GM18870 (cell line): ENCODE measurements at regions not wholly inside any gene's neighbourhood (a gene's known extent, or its start where the extent isn't known, plus 50 kb on each side); places are given as distances from the start of the nearest gene placed in this dataset.
"Not testable (repeated sequence)": the region's sequence is repeated elsewhere in the genome, so short reads cannot be mapped to it uniquely, and the experiment has no call there.

Source experiments
- ATAC-seq: cut with Tn5 transposase; IDR thresholded peaks from one replicate; pipeline ENCODE4 v1.9.1; 2021; ENCODE audit warnings: moderate library complexity; ENCODE audit not compliant: unreplicated experiment

DNA sequence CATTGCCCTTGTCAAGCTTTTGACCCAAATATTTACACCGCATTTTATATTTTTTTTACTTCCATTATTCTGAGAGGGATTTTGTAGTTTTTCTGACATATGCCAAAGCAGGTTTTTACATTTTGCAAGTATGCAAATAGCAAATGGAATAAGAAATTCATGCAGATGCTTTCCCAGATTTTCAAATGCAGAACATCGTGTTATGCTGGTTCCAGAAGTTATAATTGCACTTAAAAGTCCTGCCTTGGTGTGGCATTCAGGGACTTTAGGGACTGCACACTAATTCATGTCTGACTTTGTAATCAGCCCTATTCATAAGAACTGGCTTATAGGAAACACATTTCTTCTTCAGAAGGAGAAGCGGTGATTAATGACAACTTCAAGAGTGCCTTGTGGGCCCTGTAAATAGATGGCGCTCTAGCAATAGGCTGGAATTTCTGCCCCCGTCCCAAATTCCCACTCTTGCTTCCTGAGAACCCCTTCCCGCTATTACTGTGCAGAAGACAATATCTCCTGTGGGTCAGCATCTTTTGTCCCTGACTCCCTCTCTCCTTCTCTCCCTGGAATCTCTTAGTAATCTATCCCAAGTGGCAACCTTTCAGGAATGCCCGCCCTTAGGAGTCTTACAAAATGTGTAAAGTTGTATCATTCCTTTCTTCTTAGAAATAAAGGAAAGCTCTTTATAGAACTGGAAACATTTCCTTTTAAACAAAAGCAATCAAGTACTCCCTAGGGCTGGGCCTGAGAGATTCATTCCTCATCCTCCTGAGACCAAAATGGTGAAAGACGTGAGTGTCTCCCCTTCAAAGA lies 264.0 kb downstream of the INHBA start:
- ATAC-seq = no peak

DNA sequence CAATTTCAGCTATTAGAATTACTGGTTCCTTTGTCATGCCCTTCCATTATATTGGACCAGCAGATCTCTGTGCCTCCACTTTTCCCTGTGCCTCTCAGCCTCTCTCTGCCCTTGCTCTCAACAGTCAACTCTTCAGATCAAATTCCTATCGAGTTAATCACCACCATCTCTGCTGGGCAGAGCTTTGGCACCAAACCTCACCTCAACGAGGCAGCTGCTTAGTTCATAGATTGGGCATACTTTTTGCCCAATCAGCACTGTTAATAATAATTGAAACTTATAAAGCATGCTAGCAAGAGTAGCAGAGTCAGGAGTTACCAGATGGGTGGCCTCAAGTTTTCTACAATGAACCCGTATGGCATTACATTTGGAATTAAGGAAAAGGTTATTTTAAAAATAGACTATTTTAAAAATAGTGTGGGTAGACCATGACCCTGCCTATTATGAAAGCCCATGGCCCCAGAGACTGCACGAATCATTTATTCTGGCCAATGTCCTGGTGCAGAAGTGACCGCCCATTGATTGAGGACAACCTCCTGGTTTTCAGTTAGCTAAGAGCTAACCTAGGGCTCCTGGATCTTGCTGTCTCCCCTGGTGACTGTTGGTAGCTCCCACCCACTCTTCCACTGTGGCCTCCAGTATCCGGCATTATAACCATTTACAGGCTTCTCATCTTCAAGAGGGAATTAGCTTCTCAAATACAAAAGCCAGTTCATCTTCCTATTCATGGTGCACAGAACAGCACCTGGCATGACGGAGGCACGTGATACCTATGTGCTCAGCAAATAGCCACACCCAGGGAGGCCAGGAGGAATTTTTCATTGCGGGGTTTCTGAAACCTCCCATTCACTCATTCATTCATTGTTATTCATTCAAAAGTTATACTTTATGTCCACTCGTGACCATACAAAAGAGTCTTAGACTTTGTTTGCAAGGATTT lies 265.4 kb downstream of the INHBA start:
- ATAC-seq = no peak

DNA sequence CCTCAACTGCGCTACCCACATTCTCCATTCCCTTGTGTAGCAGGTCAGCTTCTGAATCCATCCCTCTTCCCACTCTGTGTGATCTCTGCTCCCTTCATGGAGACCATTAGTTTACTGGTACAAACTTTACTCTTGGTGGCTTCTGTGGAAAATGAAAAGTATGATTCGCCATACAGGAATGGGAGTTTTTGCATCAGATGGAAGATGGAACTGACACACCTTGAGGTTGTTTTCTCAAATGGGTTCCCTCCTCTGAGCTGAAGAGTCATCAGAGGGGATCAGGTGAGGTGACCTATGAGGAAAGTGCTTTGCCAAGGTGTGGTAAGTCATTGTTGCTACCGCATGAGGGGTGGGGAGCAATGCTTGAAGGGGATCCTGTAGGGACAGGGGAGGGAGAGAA lies 266.8 kb downstream of the INHBA start:
- no peak for ATAC-seq

DNA sequence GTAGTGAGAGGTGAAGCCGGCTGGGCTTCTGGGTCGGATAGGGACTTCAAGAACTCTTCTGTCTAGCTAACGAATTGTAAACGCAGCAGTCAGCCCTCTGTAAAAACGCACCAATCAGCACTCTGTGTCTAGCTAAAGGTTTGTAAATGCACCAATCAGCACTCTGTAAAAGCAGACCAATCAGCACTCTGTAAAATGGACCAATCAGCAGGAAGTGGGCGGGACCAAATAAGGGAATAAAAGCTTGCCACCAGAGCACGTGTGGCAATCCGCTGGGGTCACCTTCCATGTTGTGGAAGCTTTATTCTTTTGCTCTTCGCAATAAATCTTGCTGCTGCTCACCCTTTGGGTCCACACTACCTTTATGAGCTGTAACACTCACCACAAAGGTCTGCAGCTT lies 267.9 kb downstream of the INHBA start:
- ATAC-seq = not testable (repeated sequence)

DNA sequence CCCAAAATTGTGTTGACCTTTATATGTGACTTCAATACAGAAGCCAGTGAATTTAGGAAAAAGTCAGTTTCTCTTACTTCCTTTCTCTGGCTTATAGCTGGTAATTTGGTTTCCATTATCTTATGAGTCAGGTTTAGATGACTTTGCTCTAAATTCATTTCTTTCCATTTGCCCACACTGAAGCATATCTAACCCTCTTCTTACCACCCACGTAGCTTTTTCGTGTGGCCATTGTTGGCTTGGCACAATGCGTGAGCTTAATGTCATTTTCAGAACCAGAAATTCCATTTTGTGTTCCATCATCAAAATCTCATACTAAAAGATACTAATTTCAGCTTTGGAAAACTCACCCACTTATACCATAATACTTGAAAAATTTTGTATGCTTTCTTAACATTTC lies 271.2 kb downstream of the INHBA start:
- no peak for ATAC-seq

DNA sequence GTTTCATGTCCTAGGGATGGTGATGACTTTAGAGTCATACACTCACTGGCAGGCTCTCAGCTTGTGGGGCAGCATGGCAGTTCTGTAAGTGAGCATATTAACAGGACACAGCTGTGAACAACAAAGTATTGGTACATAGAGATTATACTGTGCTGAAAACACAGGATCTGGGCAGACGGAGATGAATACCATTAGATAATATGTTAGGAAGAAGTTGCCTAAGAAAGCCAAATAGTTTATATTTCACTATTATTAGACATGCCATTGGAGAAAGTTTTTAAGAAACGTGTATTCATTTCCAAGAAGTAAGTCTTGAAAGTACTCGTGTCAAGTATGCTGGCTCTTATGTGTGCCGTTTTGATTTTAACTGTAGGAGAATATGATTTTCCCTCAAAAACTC lies 274.5 kb downstream of the INHBA start:
- ATAC-seq = no peak

DNA sequence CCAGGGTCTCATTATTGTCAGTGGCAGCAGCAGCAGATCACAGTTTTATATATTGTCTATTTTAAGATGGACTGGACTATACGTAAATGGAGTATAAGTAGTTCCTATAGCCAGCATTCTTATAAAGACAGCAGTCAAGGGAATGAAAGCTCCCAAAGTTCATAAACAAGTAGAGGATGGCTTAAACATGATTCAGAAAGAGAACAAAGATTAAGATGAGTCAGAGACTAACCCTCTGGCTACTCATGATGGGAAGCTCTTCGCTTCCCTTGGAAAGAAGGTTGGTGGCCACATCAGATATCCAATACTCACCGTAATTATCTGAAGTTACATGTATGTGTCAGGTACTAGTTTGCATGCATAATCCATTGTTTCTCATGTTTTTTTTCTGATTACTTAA lies 277.0 kb downstream of the INHBA start:
- ATAC-seq = no peak

DNA sequence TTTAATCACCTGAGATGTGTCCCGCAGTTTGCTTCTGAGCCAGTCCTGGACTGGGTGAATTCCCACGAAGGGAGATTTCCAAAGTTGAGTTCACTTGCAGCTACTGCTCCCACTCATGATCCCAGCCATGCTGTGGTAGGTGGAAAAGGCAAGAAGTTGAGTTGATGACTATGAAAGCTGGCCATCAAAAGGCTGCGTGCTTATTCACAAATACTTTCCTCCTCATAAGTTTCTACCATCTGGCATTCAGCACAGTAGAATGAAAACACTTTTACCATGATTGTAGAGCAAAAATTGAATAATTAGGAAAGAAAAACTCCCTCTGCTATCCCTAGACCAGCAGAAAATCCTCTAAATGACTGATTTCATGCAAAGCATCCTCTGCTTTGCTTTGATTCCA lies 281.8 kb downstream of the INHBA start:
- no peak for ATAC-seq

DNA sequence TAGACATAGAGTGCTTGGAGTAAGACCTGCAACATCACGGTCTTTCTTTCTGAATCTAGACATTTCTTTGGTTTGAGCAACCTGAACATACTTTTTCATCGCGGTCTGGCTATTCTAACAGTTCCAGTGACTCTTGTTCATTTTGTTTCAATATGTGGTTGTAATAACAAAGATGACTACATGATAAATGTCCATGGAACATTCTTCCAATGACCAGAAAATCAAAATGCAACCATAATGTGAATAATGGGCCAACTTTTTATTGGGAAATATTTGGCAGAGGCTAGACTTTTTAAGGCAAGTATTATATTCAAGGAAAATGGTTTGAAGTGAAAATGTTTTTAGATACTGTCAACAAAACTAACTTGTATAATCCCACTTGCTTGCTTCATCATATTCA lies 282.5 kb downstream of the INHBA start:
- no peak for ATAC-seq

DNA sequence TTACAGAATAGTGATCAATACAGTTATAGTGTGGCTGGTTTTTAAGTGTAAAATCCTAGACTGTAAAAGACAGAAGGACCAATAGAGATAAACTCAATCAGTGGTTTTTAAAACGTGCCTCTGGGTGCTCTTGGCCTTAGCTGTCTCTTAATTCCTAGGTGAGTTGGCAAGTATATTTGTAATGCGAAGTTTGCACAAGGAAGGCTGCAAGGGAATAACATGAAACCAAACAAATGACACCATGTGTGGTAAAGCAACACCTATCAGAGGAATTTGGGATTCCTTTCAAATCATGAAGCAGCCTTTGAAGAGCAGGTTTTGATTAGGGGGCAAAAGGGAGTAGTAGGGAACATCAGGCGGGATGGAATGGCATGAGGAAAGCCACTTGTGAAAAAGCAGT lies 284.6 kb downstream of the INHBA start:
- no peak for ATAC-seq

DNA sequence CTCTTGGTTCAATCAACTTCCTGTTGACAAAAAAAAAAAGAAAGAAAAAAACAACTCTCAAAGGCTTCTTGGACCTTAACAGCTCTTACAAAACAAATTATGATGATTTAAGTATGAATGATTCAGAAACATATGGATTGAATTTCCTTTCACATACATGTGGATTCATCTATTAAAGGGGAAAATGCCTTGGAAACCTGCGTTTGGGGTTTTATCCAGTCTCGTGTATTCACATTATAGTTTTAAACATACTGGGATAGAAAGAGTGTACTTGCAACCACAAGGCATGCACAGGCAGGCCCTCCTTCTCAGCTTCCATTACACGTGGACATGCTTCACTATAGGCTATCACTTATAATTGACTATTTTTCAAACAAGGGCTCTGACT lies 286.7 kb downstream of the INHBA start:
- no peak for ATAC-seq

DNA sequence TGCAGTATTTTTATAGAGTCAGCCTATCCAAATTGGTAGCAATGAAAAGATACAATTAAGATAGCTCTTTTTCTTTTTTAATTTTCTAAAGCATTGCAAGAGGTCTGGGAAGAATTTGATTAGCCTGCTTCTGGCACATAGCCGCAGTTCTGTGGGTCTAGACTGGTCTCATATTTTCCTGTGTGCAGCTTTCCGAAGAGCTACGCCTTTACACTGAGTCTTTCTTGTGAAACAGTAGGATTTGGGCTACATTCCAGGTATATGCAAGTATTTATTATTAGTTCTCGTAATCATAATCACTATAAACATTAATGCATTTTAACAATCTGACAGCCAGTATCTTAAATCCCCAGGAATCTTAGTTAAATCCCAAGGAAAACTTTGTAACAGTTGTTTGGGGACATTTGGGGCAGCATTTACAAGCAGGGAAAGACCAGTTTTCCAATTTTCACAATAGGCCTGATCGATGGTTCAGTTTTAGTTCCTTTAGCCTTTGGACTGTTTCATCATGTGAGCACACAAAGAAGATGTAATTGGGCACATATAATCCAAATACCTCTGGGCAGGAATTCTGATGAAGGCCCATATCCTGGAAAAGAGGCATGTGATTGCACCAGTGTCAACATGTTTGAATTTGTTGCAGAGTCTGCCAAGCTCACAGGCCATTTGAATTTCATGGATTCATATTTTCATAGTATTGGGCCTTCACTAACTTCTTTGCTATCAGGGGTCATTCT lies 287.3 kb downstream of the INHBA start:
- no peak for ATAC-seq

DNA sequence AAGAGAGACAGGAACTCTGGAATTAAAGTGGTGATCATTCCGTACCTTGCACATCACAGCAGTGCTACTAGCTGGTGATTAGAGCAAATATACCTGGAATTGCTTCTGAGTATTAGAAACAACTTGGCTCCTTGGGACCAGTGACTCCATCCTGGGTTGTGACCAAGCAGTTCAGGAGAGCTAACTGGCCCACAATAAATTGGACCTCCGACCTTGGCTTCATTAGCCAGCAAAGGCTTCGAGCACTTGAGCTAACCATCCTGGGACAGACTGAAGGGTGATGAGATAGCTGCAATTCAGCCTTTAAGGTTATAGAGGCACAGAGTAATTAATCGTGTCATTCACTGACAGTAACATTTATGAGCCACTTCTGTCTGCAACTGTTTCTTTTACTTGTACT lies 287.8 kb downstream of the INHBA start:
- ATAC-seq = no peak

DNA sequence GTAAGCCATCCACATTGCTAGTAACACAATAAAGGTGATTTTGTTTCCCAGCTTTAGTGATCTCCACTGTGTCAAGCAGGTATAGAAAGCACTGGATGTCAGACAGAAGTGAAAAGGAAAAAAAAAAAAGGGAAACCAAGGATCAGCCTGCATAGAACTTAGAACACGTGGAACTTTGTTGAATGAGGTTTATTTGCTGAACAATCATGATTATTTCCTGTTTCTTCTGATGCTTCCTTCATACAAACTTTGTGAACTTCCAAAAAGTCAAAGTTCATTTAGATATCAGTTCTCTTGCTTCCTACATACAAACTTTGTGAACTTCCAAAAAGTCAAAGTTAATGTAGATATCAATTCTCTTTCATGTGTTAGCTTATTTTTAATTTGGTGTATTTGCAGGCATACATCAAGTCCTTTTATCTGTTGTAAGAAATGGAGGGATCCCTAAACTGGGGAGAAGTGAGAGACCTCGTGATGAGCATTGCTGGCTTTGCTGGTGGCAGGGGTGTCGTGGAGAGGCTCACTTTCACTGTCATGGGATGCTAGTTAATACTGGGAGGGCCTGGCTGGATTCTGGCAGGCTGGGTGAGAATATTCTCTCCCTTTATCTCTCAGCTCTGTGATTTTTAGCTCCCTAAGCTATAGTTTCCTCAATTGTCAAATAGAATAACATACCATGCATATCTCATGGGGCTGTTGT lies 298.4 kb downstream of the INHBA start:
- no peak for ATAC-seq

DNA sequence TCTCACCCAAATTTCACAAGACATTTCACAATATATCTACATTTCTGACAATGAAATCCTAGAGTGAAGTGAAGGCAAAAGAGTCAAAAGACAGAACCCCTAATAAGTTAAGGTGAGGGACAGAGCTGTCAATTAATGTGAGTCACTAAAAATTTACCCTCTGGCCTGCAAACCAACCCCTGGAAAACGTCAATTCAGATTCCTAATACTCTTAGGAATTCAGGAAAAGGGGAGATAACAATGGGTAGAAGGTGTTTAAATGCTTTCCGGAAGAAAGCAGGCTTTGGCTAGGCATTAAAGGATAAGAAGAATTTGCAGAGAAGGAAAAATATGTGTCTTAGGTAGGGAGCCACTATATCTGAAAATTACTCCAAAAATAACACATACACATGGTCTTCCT lies 299.6 kb downstream of the INHBA start:
- no peak for ATAC-seq

DNA sequence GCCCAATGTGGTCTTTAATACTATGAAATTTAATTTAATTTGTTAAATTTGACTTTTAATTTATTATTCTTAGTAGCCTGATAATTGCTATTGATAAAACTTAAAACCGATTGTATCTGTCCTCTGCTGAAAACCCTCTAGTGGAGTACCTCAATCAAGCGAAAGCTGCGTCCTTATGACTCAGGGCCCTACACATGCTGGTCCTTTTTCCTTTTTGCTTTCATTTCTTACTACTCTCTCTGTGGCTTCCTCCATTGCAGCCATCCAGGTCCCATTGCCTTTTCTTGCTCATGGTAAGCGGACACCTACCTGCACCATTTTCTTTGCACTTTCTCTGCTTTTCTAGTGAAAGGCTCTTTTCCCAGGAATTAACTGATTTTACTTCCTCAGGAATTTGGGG lies 301.1 kb downstream of the INHBA start:
- ATAC-seq = no peak

DNA sequence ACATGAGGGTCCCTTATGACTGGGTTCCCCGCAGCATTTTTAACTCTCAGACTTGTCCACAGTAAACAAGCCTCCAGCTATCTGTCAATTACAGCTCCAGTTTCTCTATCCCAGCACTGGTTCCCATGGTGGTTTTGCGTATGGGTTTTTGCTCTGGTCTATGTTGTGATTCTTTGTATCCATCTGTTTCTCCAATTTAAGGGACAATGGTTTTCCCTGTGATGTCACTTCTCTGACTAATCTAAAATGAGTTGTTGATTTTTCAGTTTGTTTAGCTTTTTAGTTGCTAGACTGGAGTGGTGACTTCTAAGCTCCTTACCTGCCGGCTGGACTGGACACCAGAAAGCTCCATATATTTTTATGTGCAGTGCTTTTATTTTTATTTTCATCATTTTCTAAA lies 303.7 kb downstream of the INHBA start:
- no peak for ATAC-seq

DNA sequence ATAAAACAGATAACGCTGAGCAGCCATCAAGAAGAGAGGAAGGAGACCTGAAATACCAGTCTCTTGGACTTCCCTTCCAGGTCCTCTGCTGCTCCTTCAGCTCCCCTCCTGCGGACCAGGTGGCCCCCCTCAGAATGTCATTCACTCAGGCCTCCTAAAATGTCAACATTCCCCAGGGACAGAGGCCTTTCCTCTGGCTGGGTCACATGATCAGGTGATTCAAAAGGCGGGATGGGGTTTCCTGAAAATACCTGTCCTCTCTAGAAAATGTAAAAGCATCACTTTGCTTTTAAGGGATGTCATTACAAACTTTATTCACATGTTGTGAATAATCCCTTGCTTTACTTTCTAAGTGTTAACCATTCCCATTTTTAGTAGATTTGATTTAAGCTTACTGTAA lies 311.1 kb downstream of the INHBA start:
- ATAC-seq = no peak

DNA sequence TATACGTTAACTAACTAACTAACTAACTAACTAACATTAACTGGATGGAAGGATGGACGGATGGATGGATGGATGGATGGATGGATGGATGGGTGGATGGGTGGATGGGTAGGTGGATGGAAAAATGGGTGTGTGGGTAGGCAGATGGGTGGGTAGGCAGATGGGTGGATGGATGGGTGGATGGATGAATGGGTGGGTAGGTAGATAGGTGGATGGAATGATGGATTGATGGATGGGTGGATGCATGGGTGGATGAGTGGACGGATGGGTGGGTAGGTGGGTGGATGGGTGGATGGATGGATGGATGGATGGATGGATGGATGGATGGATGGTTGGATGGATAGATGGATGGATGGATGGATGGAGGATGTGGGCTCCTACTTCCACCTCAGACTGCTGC lies 314.0 kb downstream of the INHBA start:
- ATAC-seq = not testable (repeated sequence)

DNA sequence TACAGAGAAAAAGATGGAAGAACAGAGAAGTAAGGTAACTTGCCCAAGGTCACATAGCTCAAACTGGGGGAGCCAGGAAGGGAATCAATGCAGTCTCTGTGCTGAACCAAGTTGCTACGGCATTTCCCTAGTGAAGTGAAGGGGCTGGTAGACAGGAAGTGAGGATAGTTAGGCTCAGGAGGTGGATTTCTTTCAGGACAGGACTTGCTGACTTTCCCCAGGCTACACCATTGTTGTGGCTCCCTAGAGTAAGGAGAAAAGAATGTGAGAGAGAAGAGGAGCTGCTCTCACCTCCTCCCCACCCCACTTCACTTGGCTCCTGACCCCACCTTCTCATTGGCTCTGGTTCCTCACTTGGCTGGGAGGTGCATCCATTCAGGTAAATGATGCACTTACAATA lies 316.9 kb downstream of the INHBA start:
- ATAC-seq = no peak

DNA sequence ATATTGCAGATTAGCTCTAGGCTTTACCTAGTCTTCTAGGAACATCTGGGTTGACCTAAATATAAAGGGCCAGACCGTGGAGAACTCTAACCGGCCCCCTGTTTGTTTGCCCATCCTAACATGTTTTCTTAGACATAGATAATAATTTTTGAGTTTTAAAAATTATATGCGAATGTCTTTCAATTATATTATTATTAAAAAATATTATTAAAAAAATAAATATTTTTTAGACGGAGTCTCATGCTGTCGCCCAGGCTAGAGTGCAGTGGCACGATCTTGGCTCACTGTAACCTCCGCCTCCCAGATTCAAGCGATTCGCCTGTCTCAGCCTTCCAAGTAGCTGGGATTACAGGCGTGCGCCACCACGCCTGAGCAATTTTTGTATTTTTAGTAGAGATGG lies 318.5 kb downstream of the INHBA start:
- ATAC-seq = no peak
